GM23338 (cell line): ENCODE measurements at regions not wholly inside any gene's neighbourhood (a gene's known extent, or its start where the extent isn't known, plus 50 kb on each side); places are given as distances from the start of the nearest gene placed in this dataset.

ENCODE experiments used
- ATAC-seq: fragments of 200-7000 bp; cut with Tn5 transposase; 3 replicates; pipeline ENCODE4 v1.9.1; 2020
- DNase-seq: peaks from one replicate; pipeline ENCODE4 v3.0.0-alpha.2; 2015; ENCODE audit warnings: low spot score
- H2AFZ ChIP-seq: fragments of 200-600 bp; sonication (generic); 2 replicates; pipeline ENCODE4 v1.8.0; 2016; ENCODE audit warnings: antibody characterized with exemption, mild to moderate bottlenecking, moderate library complexity
- H3F3A ChIP-seq: fragments of 200-600 bp; sonication (generic); replicated peaks from 2 replicates; pipeline ENCODE4 v1.8.0; 2017; ENCODE audit warnings: antibody characterized with exemption, mixed run types, low read depth
- H3K27ac ChIP-seq: fragments of 200-600 bp; sonication (generic); 2 replicates; pipeline ENCODE4 v1.6.1; 2016; ENCODE audit warnings: low read depth
- H3K27me3 ChIP-seq: fragments of 200-600 bp; sonication (generic); 2 replicates; pipeline ENCODE4 v1.8.0; 2016; ENCODE audit warnings: mild to moderate bottlenecking, mixed run types, moderate library complexity; ENCODE audit not compliant: insufficient read depth
- H3K36me3 ChIP-seq: fragments of 200-600 bp; sonication (generic); 2 replicates; pipeline ENCODE4 v1.8.0; 2016; ENCODE audit warnings: mild to moderate bottlenecking; ENCODE audit not compliant: insufficient read depth
- H3K4me1 ChIP-seq: fragments of 200-600 bp; sonication (generic); 2 replicates; pipeline ENCODE4 v1.8.0; 2016; ENCODE audit warnings: mild to moderate bottlenecking, moderate library complexity; ENCODE audit not compliant: insufficient read depth
- H3K4me2 ChIP-seq: fragments of 200-600 bp; sonication (generic); 2 replicates; pipeline ENCODE4 v1.7.1; 2017; ENCODE audit warnings: mixed run types
- H3K4me3 ChIP-seq: fragments of 200-600 bp; sonication (generic); 2 replicates; pipeline ENCODE4 v1.6.1; 2016; ENCODE audit warnings: mixed run types
- H3K79me2 ChIP-seq: fragments of 200-600 bp; sonication (generic); replicated peaks from 2 replicates; pipeline ENCODE4 v1.8.0; 2017; ENCODE audit warnings: mild to moderate bottlenecking; ENCODE audit not compliant: insufficient read depth
- H3K9me2 ChIP-seq: fragments of 200-600 bp; sonication (generic); 2 replicates; pipeline ENCODE4 v1.8.0; 2017; ENCODE audit not compliant: insufficient read depth
- H4K20me1 ChIP-seq: fragments of 200-600 bp; sonication (generic); replicated peaks from 2 replicates; pipeline ENCODE4 v1.8.0; 2017; ENCODE audit warnings: mild to moderate bottlenecking; ENCODE audit not compliant: insufficient read depth
- H3K27ac Mint-ChIP-seq: 2 replicates; pipeline ENCODE4 v1.8.0; 2020; ENCODE audit warnings: inconsistent platforms, mild to moderate bottlenecking, moderate library complexity, mixed read lengths
- H3K27me3 Mint-ChIP-seq: 3 replicates; pipeline ENCODE4 v1.8.0; 2022; ENCODE audit warnings: low read depth, mild to moderate bottlenecking, moderate library complexity, mixed read lengths, inconsistent platforms; ENCODE audit not compliant: insufficient read depth, poor library complexity
- H3K36me3 Mint-ChIP-seq: 3 replicates; pipeline ENCODE4 v1.8.0; 2021; ENCODE audit warnings: low read depth, mild to moderate bottlenecking, inconsistent platforms, moderate library complexity, mixed read lengths
- H3K4me1 Mint-ChIP-seq: 3 replicates; pipeline ENCODE4 v1.8.0; 2020; ENCODE audit warnings: mild to moderate bottlenecking, inconsistent platforms, mixed read lengths
- H3K4me3 Mint-ChIP-seq: 3 replicates; pipeline ENCODE4 v1.8.0; 2021; ENCODE audit warnings: moderate library complexity, mild to moderate bottlenecking, inconsistent platforms, mixed read lengths
- H3K9me3 Mint-ChIP-seq: 3 replicates; pipeline ENCODE4 v1.8.0; 2020; ENCODE audit warnings: moderate library complexity, mild to moderate bottlenecking, inconsistent platforms, mixed read lengths
- CREB1 ChIP-seq: fragments of 250-450 bp; sonication (Bioruptor Pico); IDR thresholded peaks from 2 replicates; pipeline ENCODE4 v1.5.0; 2020; ENCODE audit warnings: low read depth, mild to moderate bottlenecking, moderate library complexity
- CTCF ChIP-seq, 2 experiments: fragments of 200-600 bp in 1 of 2; sonication (generic) in 1 of 2; conservative IDR thresholded peaks; 2 replicates each; pipeline versions ENCODE4 v1.5.1 to v1.6.1; 2016 to 2017; ENCODE audit warnings: antibody characterized with exemption in 2 of 2, low read depth in 2 of 2, mild to moderate bottlenecking in 2 of 2, moderate library complexity in 1 of 2
- EZH2phosphoT487 ChIP-seq: fragments of 200-600 bp; sonication (generic); IDR thresholded peaks from one replicate; pipeline ENCODE4 v1.8.1; 2018; ENCODE audit warnings: antibody characterized with exemption; ENCODE audit not compliant: unreplicated experiment
- NANOG ChIP-seq: IDR thresholded peaks from 2 replicates; pipeline ENCODE4 v1.6.1; 2016; ENCODE audit warnings: antibody characterized with exemption, borderline replicate concordance
- POLR2AphosphoS5 ChIP-seq: IDR thresholded peaks from 2 replicates; pipeline ENCODE4 v1.6.1; 2016; ENCODE audit warnings: antibody characterized with exemption, low read depth
- REST ChIP-seq: IDR thresholded peaks from one replicate; pipeline ENCODE4 v1.6.1; 2018; ENCODE audit warnings: antibody characterized with exemption; ENCODE audit not compliant: unreplicated experiment
- STAT1 ChIP-seq: IDR thresholded peaks from one replicate; pipeline ENCODE4 v1.6.1; 2016; ENCODE audit warnings: antibody characterized with exemption; ENCODE audit not compliant: unreplicated experiment
- ZNF331 ChIP-seq: fragments of 250-450 bp; sonication (Bioruptor Pico); IDR thresholded peaks from 2 replicates; pipeline ENCODE4 v1.5.0; 2020; ENCODE audit warnings: low read depth, mild to moderate bottlenecking, moderate library complexity

- H3K4me3 Mint-ChIP-seq = no peak overlapping the region
These were observed 135.0 kb downstream of the FOXA2 start for GRCh38 chr20:22449188-22449973.

GRCh38 chr20:22447447-22447778, 137.0 kb downstream of the FOXA2 start:
- Histone ChIP-seq H3K4me1 (no peaks in the 10 kb centered on the region), H3K9me2 (peaks cover 6% of the 10 kb centered on the region; the same call in 1 of the 2 replicates), H4K20me1 (no peaks in the 10 kb centered on the region), H3K4me2 (no peak overlapping the region), H3K27ac (no peak overlapping the region), H3K4me3 (no peak overlapping the region), H3K79me2 (no peaks in the 10 kb centered on the region), H3K27me3 (peaks cover 5% of the 10 kb centered on the region; the same call in 1 of the 2 replicates), H3F3A (no peaks in the 10 kb centered on the region), H3K36me3 (no peaks in the 10 kb centered on the region), H2AFZ (no peak overlapping the region)
- H3K27ac Mint-ChIP-seq = no peak overlapping the region
- no peaks in the 10 kb centered on the region; the same call in 2 of the 3 replicates for H3K4me1 Mint-ChIP-seq
- H3K9me3 Mint-ChIP-seq = no peaks in the 10 kb centered on the region
- ATAC-seq (no peak), DNase-seq (no peak)
- no peak overlapping the region for H3K4me3 Mint-ChIP-seq
- no peaks in the 10 kb centered on the region for H3K27me3 Mint-ChIP-seq
- H3K36me3 Mint-ChIP-seq = no peaks in the 10 kb centered on the region
- TF ChIP-seq CTCF (conservative IDR thresholded peaks at IDR 0.05; ENCODE audit: low read depth in 2 of 2) = no peak
- TF ChIP-seq REST = no peak
- no peak for TF ChIP-seq ZNF331 (CRISPR knock-in tag)
- no peak for TF ChIP-seq POLR2AphosphoS5

More at GRCh38 chr20:22449188-22449973, 135.0 kb downstream of the FOXA2 start:
- DNase-seq = no peak
- no peaks in the 10 kb centered on the region for H3F3A ChIP-seq
- TF ChIP-seq NANOG = no peak
- TF ChIP-seq CTCF (conservative IDR thresholded peaks at IDR 0.05; ENCODE audit: low read depth in 2 of 2) = no peak
- TF ChIP-seq STAT1 = no peak
- TF ChIP-seq CREB1 = no peak
- no peak for TF ChIP-seq EZH2phosphoT487
- H3K36me3 ChIP-seq = no peaks in the 10 kb centered on the region
- H3K4me1 ChIP-seq = no peaks in the 10 kb centered on the region
- no peak for ATAC-seq
- H3K79me2 ChIP-seq = no peaks in the 10 kb centered on the region
- peaks cover 13% of the 10 kb centered on the region for H3K27me3 ChIP-seq
- Mint-ChIP-seq H3K27me3 (peaks cover under 1% of the 10 kb centered on the region), H3K27ac (no peak overlapping the region), H3K36me3 (no peaks in the 10 kb centered on the region), H3K4me1 (no peaks in the 10 kb centered on the region; the same call in 2 of the 3 replicates), H3K9me3 (no peaks in the 10 kb centered on the region)
- H3K27ac ChIP-seq = no peak overlapping the region
- H3K4me2 ChIP-seq = no peak overlapping the region
- no peak overlapping the region for H3K4me3 ChIP-seq
- H3K9me2 ChIP-seq = peaks cover 6% of the 10 kb centered on the region; the same call in 1 of the 2 replicates
- H4K20me1 ChIP-seq = no peaks in the 10 kb centered on the region
- no peak overlapping the region for H2AFZ ChIP-seq
